GM12891 (cell line): ENCODE measurements at regions not wholly inside any gene's neighbourhood (a gene's known extent, or its start where the extent isn't known, plus 50 kb on each side); places are given as distances from the start of the nearest gene placed in this dataset.

Experiments used
- POLR2A ChIP-seq: IDR thresholded peaks from 2 replicates; pipeline ENCODE4 v1.6.1; 2011; ENCODE audit warnings: low read depth, low read length, control low read depth
- POLR2AphosphoS5 ChIP-seq: IDR thresholded peaks from 2 replicates; pipeline ENCODE4 v1.6.1; 2011; ENCODE audit warnings: low read depth, low read length, control low read depth
- TAF1 ChIP-seq: IDR thresholded peaks from 2 replicates; pipeline ENCODE4 v1.6.1; 2011; ENCODE audit warnings: low read depth, low read length, control low read depth

GRCh38 chr13:81591528-81592220 lies 1250.7 kb upstream of the SPRY2 start:
- no peak for TF ChIP-seq POLR2A
- no peak for TF ChIP-seq TAF1
- no peak for TF ChIP-seq POLR2AphosphoS5
